22Rv1 (cell line): ENCODE measurements at regions not wholly inside any gene's neighbourhood (a gene's known extent, or its start where the extent isn't known, plus 50 kb on each side); places are given as distances from the start of the nearest gene placed in this dataset.

ENCODE experiments used
- H3K27ac ChIP-seq: fragments of 450-650 bp; 2 replicates; pipeline ENCODE4 v1.5.1; 2017
- CTCF ChIP-seq: fragments of 450-650 bp; IDR thresholded peaks from 2 replicates; pipeline ENCODE4 v1.5.1; 2017; ENCODE audit warnings: mild to moderate bottlenecking
- ZFX ChIP-seq: fragments of 450-650 bp; IDR thresholded peaks from 2 replicates; pipeline ENCODE4 v1.6.1; 2017; ENCODE audit warnings: antibody characterized with exemption, borderline replicate concordance

DNA sequence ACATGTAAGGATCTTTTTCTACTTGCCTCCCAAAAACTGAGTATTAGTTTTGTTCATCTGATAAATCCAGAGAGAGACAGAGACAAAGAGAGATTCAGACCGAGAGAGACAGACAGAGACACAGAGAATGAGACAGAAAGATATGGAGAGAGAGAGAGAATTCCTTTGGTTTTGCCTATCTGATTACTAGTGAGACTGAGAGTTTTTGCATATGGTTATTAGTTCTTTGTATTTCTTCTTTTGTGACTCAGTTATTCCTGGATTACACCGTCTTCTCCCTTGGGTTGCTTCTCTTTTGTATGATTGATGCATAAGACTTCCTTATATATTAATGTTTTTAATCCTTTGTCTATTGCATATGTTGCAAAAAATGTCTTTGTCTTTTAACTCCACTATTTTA, 91.2 kb upstream of the SPATA31C2 start:
- no peak overlapping the region for H3K27ac ChIP-seq
- TF ChIP-seq ZFX: no peak
- no peak for TF ChIP-seq CTCF

DNA sequence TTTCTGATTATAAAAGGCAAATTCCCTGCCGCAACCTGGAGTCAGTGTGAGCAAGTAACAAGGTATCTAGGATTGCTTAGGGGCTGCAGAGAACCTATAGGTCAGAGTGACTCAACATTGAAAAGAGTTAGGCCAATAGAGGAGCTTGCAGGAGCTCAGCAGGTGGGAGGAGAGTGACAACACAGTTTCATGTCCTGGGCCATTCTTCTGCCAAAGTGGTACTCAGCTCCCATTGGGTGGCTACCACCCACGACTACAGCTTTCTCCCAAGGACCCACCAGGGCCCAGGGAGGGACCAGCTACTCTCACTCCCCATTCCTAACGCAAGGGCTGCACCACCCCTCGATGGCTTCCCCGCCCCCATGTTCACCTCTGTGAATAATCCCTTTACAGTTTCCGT, 86.7 kb upstream of the SPATA31C2 start:
- no peak for TF ChIP-seq ZFX
- TF ChIP-seq CTCF: no peak
- no peak overlapping the region for H3K27ac ChIP-seq

DNA sequence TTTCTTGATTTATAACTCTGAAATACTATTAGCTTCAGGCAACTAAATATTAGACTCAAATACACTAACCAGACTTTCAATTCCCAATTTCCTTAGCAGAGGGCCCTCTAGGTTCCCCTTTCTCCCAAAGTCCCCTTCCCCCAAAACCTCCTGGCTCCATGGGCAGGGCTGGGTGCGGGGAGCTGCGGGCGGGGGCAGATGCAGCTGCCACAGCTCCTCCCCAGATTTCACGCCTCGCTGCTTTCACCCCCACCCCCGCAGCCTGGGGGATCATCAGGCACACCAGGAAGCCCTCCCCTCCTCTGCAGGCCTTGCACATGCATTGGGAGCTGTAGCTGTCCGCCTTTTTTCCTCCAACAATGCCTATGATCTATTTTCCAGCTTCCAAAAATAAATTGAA, 82.8 kb upstream of the SPATA31C2 start:
- TF ChIP-seq CTCF: no peak
- no peak overlapping the region for H3K27ac ChIP-seq

- no peak overlapping the region for H3K27ac ChIP-seq
- no peak for TF ChIP-seq ZFX
- no peak for TF ChIP-seq CTCF
These were observed 82.4 kb upstream of the SPATA31C2 start for GRCh38 chr9:88220652-88221051.

DNA sequence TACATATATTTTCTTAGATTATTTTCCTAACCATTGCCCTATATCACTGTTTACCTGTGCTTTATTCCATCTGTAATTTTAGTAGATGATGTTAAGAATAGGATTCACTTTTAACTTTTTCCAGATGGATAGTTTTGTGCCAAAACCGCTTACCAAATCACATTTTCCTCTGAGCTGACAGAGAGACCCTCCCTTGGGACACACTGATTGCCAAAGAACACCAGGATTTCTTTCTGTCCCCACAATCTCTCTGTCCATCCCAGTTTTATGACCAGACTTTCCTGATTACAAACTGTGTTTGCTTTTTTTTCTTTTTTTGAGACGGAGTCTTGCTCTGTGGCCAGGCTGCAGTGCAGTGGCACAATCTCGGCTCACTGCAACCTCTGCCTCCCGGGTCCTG, 81.3 kb upstream of the SPATA31C2 start:
- H3K27ac ChIP-seq: no peak overlapping the region
- TF ChIP-seq CTCF: no peak
- no peak for TF ChIP-seq ZFX

DNA sequence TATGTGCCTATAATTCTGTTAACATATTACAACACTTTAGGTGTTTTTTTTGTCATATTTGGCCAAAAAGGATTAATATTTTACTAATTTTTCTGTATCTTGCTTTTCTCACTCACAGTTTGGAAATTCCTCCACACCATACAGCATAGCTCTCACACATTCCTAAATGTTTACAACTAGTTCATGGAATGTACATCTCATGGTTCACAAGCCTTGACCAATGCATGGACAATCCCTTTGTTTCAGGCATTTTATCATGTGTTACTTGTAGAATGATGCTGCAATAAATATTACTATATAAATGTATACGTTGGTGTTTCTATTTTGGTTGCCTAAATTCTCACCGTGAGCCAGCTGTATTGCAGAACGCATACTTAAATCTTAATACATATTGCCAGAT, 80.5 kb upstream of the SPATA31C2 start:
- TF ChIP-seq ZFX: no peak
- no peak for TF ChIP-seq CTCF
- H3K27ac ChIP-seq: no peak overlapping the region

- TF ChIP-seq ZFX (no peak), CTCF (no peak)
- no peak overlapping the region for H3K27ac ChIP-seq
These were observed 78.1 kb upstream of the SPATA31C2 start for GRCh38 chr9:88216126-88216995.
